ENCODE measurements at regions not wholly inside any gene's neighbourhood (a gene's known extent, or its start where the extent isn't known, plus 50 kb on each side); places are given as distances from the start of the nearest gene placed in this dataset.

DNA sequence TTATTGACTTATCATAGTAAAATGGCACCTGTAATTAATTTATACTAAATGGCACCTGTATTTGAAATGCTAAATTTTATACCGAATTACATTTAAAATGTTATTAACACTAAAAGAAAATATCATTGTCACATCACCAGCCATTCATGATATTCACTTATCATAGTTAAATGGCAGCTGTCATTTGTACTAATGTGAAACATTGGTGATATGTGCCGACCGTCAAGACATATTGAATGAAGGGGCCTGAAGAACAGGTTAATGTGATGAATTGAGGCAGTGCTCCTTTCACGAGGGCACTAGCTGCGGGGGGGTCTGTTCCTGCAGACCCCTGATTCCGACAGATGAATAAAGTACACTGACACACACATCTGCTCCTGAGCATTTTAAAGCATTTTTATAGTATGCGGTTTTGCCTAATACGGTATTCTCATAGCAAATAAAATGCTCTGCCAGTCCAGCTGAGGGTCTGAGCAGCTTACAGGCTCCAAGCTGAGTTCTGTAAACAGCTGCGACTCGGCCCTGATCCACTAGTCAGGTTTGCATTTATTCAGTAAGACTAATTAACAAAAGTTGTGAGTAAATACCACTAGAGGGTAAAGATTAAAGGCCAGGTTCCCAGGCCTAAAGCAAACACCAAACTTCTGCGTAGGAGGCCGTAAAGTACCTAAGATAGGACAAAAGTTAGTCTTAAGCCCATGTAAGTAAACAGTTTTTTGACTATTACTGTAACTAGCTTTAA is 593.4 kb upstream of the NETO1 start:
- TF ChIP-seq CTCF (IDR thresholded peaks at IDR 0.05): no peak
- no peak for TF ChIP-seq POLR2AphosphoS5 (IDR thresholded peaks at IDR 0.05)

All from gastroesophageal sphincter (tissue), 3 donors.